Bone marrow (tissue), 2 donors: ENCODE measurements at regions not wholly inside any gene's neighbourhood (a gene's known extent, or its start where the extent isn't known, plus 50 kb on each side); places are given as distances from the start of the nearest gene placed in this dataset.

Experiments used
- DNase-seq, 2 donors: peaks; one replicate each; lab custom pipeline; 2025; lab: John Stamatoyannopoulos, UW

- DNase-seq: no peak
These were observed 735.0 kb upstream of the POT1 start for GRCh38 chr7:125664625-125665024.

- DNase-seq: no peak
These were observed 734.3 kb upstream of the POT1 start for GRCh38 chr7:125663961-125664360.

GRCh38 chr7:125661677-125662076 is 732.1 kb upstream of the POT1 start:
- peak in 1 of 2 donors; percentile 54 for DNase-seq

GRCh38 chr7:125661006-125661405 is 731.4 kb upstream of the POT1 start:
- peak in 1 of 2 donors; percentile 70 for DNase-seq

- DNase-seq: no peak
These were observed 724.5 kb upstream of the POT1 start for GRCh38 chr7:125654076-125654475.

GRCh38 chr7:125651823-125652528 is 722.4 kb upstream of the POT1 start:
- no peak for DNase-seq

GRCh38 chr7:125648543-125648942 is 718.9 kb upstream of the POT1 start:
- no peak for DNase-seq

GRCh38 chr7:125645770-125646169 is 716.1 kb upstream of the POT1 start:
- no peak for DNase-seq

GRCh38 chr7:125644109-125644508 is 714.5 kb upstream of the POT1 start:
- DNase-seq: no peak

GRCh38 chr7:125643302-125643701 is 713.7 kb upstream of the POT1 start:
- DNase-seq: no peak

GRCh38 chr7:125641884-125642283 is 712.3 kb upstream of the POT1 start:
- no peak for DNase-seq

- DNase-seq: no peak
These were observed 706.8 kb upstream of the POT1 start for GRCh38 chr7:125636320-125636962.

GRCh38 chr7:125618516-125618915 is 688.9 kb upstream of the POT1 start:
- DNase-seq: no peak

GRCh38 chr7:125611582-125611981 is 682.0 kb upstream of the POT1 start:
- DNase-seq: no peak

GRCh38 chr7:125606671-125607070 is 677.0 kb upstream of the POT1 start:
- no peak for DNase-seq

- no peak for DNase-seq
These were observed 675.6 kb upstream of the POT1 start for GRCh38 chr7:125605241-125605640.

GRCh38 chr7:125602441-125602840 is 672.8 kb upstream of the POT1 start:
- DNase-seq: no peak

GRCh38 chr7:125599387-125599786 is 669.8 kb upstream of the POT1 start:
- no peak for DNase-seq

- DNase-seq: peak in 1 of 2 donors; percentile 9
These were observed 662.7 kb upstream of the POT1 start for GRCh38 chr7:125592331-125592730.

- no peak for DNase-seq
These were observed 643.5 kb upstream of the POT1 start for GRCh38 chr7:125573126-125573525.

GRCh38 chr7:125572414-125572813 is 642.8 kb upstream of the POT1 start:
- DNase-seq: no peak

- no peak for DNase-seq
These were observed 639.2 kb upstream of the POT1 start for GRCh38 chr7:125568799-125569198.

- DNase-seq: no peak
These were observed 638.1 kb upstream of the POT1 start for GRCh38 chr7:125567686-125568085.
